Epithelial cell of esophagus (primary cell): ENCODE measurements at regions not wholly inside any gene's neighbourhood (a gene's known extent, or its start where the extent isn't known, plus 50 kb on each side); places are given as distances from the start of the nearest gene placed in this dataset.
"Not testable (repeated sequence)": the region's sequence is repeated elsewhere in the genome, so short reads cannot be mapped to it uniquely, and the experiment has no call there.

Experiments
- DNase-seq: peaks from one replicate; pipeline ENCODE4 v3.0.0; 2010; ENCODE audit warnings: low read depth
- H3K4me3 ChIP-seq: 2 replicates; pipeline ENCODE4 v1.5.1; 2011; ENCODE audit warnings: mild to moderate bottlenecking, low read length, control low read depth
- TF ChIP-seq, protein P1 (sequence below): IDR thresholded peaks from 2 replicates; pipeline ENCODE4 v1.5.1; 2011; ENCODE audit warnings: low read depth, mild to moderate bottlenecking, low read length, control low read depth, inconsistent platforms; ENCODE audit not compliant: insufficient read depth; ENCODE audit errors: missing control alignments

DNA sequence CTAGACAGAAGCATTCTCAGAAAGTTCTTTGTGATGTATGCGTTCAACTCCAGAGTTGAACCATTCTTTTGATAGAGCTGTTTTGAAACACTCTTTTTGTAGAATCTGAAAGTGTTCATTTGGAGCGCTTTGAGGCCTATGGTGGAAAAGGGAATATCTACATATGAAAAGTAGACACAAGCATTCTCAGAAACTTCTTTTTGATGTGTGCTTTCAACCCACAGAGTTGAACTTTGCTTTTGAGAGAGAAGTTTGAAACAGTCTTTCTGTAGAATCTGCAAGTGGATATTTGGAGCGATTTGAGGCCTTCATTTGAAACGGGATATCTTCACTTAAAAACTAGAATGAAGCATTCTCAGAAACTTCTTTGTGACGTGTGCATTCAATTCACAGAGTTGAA lies 582.6 kb upstream of the ZNF337 start:
- TF ChIP-seq, protein P1, sequence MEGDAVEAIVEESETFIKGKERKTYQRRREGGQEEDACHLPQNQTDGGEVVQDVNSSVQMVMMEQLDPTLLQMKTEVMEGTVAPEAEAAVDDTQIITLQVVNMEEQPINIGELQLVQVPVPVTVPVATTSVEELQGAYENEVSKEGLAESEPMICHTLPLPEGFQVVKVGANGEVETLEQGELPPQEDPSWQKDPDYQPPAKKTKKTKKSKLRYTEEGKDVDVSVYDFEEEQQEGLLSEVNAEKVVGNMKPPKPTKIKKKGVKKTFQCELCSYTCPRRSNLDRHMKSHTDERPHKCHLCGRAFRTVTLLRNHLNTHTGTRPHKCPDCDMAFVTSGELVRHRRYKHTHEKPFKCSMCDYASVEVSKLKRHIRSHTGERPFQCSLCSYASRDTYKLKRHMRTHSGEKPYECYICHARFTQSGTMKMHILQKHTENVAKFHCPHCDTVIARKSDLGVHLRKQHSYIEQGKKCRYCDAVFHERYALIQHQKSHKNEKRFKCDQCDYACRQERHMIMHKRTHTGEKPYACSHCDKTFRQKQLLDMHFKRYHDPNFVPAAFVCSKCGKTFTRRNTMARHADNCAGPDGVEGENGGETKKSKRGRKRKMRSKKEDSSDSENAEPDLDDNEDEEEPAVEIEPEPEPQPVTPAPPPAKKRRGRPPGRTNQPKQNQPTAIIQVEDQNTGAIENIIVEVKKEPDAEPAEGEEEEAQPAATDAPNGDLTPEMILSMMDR = no peak
- no peak for DNase-seq
- H3K4me3 ChIP-seq = no peak overlapping the region

DNA sequence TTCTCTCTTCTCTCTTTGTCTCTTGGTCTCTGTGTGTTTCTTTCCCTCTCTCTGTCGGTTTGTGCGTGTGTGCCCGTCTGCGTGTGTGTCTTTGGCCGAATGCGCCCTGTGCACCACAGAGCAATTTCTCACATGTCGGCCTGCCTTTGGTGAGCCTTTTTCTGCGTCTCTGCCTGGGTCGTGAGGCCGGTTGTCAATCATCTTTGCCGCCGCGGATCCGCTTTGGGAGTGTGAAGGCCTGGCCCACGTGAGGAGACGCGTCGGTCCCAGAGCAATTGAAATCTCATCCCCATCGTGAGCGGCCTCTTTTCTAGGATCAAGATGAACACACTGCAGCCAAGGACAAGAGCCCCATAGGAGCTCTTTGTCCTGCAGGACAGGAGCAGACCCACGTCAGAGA lies 580.7 kb upstream of the ZNF337 start:
- TF ChIP-seq, protein P1 = no peak
- DNase-seq = no peak
- no peak overlapping the region for H3K4me3 ChIP-seq

DNA sequence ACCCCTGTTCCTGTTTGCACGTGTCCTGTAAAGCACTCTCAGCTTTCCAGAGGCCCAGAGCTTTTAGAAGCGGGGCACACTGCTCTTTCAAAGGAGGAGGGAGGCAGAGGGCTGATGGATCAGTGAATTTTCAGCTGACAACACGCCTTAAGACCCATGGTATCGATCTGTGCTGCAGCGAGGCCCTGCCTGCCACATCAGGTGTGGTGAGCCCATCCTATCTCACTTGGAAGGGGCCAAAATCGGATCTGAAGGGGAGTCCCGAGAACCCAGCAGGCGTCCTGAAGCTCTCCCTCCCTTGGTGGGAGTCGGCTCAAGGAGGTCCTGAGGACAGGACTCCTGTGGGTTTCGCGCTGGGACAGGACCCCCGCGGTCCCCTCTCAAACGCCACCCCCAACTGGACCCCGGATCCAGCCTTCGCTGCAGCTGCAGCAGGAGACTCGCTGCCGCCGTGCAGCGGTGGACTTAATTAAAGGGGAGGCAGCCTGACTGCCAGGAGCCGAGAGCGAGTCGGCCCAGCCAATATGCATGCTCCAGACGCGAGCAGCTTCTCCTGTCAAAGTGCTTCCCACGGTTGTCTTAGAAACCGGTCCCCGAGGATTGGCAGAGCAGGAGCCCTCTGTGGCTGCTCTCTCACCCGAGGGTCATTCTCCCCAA lies 580.0 kb upstream of the ZNF337 start:
- H3K4me3 ChIP-seq = no peak overlapping the region
- TF ChIP-seq, protein P1 = no peak
- DNase-seq = peak; percentile 1

DNA sequence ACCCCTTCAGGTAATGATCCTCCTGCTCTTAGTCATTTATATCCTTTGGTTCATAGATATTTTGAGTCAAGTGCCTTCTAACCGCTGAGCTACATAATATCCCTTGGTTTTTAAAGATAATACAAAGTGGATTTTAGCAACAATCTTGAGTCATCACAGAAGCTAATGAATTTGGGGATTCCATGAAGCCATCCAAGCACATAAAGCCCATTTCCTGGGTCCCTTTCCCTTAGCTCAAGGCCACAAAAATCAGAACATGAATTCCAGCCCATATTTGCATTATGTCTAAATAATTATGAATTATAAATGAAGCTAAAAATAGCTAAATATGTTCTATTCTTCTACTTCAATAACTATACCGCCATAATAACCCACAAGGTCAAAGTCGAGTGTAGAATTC lies 572.1 kb upstream of the ZNF337 start:
- DNase-seq, H3K4me3 ChIP-seq: not testable (repeated sequence)

DNA sequence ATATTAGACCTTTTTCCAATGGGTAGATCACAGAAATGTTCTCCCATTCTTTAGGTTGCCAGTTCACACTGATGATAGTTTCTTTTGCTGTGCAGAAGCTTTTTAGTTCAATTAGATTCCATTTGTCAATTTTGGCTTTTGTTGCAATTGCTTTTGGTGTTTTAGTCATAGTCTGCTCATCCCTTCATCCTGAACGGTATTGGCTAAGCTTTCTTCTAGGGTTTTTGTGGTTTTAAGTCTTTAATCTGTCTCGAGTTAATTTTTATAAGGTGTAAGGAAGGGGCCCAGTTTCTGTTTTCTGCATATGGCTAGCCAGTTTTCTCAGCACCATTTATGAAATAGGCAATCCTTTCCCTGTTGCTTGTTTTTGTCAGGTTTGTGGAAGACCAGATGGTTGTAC lies 564.3 kb upstream of the ZNF337 start:
- not testable (repeated sequence) for DNase-seq, H3K4me3 ChIP-seq

DNA sequence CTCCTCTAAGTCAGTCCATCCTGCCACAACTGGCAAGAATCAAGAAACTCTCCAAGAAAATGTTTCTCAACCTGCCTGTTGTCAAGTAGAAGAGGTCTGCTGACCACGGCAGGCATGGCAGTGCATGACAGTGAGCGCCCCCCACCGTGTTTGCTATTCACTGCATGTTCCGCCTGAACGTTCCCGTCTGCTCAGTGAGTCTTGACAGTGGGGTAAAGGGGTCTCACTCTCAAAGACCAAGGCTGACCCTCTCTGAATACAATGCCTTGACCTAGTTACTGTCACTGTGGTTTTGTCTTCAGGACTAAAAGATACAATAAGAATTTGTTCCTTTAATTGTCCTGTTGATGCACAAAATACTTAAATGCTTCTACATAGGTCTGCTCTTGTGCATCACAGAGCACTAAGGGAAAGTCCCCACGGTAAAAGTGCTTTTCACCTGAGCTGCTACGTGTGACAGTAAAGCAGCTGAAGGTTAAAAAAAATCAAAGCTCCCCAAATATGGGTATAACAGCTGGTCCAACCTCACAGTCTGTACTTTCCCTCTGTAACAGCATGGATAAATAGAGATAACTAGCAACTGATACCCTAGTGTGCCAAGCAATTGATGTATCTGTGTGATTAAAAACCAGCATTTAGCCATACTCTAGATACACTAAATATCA lies 555.8 kb upstream of the ZNF337 start:
- not testable (repeated sequence) for H3K4me3 ChIP-seq, DNase-seq

DNA sequence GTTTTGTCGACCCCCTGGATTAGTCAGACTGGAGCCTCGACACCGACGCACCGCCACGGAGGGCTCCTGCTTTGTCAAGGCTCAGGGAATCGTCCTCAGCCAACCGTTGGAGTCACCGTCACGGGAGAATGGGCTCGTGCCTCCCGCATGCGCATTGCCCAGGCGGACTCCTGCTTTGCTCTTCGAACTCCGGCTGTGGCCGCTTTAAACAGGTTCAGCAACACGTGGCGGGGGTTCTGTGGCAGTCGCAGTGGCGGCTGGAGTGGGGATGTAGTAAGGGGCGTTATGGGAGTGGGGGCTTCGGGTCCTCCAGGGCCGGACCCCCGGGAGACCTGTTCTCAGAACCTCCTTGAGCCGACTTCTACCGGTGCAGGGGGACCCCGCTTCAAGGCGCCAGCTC lies 554.7 kb upstream of the ZNF337 start:
- not testable (repeated sequence) for DNase-seq, H3K4me3 ChIP-seq

DNA sequence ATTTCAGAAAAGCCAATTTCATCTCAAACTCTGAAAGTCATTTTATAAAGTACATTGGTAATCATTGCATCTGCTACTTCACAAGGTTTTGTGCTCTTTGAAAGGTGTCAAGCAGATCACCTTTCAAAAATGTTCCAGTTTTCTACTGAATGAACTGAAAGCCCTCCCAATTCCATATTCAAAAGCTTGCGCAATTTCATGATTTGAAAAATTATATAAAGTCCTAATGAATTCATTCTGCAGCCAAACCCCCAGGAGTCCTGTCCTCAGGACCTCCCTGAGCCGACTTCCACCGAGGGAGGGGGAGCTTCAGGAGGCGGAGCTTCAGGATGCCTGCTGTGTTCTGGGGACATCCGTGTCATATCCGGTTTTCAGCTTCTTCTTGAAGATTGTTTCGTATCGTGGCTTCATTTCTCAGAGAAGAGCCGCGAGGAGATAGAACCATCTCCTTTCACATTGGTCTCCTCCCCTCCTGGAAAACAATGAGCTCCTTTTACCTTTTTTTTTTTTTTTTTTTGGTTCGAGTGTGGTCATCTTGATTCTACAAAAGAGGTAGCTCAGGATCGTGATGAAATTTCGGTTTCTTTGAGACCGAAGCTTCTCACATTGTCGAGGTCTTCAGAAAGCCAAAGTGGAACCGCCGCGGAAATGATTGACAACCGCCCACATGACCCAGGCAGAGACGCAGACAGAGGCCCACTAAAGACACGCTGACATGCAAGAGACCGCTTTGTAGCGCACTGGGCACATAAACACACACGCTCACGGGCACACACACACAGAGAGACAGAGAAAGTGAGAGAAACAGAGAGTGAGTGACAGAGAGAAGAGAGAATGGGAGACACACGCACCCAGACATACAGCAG lies 553.8 kb upstream of the ZNF337 start:
- not testable (repeated sequence) for H3K4me3 ChIP-seq, DNase-seq

DNA sequence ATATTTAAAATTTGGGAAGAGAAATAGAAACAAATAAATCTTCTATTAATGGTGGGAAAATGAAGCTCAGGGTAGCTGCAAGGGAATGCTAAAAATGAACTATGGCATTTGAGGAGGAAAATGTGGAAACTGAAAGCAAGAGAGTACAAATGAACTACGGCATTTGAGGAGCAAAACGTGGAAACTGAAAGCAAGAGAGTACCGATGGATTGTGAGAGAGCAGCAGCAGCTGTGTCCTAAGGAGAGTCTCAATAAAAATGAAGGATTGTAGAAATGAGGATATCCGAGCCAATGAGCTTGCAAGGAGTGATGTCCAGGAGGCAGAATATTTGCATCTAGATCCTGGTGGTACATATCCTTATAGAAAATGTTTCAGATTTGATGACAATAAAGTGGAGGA lies 547.1 kb upstream of the ZNF337 start:
- no peak overlapping the region for H3K4me3 ChIP-seq

DNA sequence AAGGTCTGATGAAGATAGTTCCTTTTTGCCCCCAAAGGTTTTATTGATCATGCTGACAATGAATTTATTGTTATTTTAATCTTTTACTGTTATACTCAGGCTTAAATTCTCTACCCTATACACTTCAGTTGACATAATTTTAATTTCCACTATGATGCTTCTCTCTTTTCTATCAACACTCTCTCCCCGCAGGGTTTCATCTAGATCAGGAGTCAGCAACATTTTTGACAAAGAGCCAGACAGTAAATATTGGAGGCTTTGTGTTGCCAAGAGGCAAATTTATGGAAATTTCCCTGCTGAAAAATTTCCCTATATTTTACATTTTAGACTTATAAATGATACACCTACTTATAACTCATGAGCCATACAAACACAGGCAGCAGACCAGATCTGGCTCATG lies 524.0 kb upstream of the ZNF337 start:
- not testable (repeated sequence) for DNase-seq, H3K4me3 ChIP-seq

More for the DNA sequence above, 547.1 kb upstream of the ZNF337 start:
- TF ChIP-seq, protein P1 = no peak
- no peak for DNase-seq

DNA sequence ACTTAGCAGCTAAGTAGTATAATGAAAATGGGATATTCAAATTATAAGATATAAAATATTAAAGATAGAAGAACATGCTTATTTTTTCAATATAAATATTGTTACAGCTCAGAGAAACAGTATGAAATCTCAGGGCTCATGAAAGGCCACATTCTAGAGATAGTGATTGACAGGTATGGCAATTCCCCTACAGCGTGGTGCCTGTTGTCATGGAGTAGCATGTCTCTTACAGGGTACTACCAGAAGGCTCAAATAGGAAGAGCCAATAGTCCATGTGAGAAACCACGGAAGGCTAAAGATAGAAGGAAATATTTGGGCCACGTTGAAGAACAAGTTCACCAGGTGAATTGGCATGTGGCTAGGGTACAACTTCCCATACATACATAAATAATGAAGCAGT lies 522.9 kb upstream of the ZNF337 start:
- H3K4me3 ChIP-seq = not testable (repeated sequence)

More for the DNA sequence above, 522.9 kb upstream of the ZNF337 start:
- not testable (repeated sequence) for DNase-seq
